ENCODE measurements at regions not wholly inside any gene's neighbourhood (a gene's known extent, or its start where the extent isn't known, plus 50 kb on each side); places are given as distances from the start of the nearest gene placed in this dataset.

- no peak for DNase-seq
Measured at GRCh38 chr19:28971049-28971448, 241.9 kb downstream of the UQCRFS1 start.

DNA sequence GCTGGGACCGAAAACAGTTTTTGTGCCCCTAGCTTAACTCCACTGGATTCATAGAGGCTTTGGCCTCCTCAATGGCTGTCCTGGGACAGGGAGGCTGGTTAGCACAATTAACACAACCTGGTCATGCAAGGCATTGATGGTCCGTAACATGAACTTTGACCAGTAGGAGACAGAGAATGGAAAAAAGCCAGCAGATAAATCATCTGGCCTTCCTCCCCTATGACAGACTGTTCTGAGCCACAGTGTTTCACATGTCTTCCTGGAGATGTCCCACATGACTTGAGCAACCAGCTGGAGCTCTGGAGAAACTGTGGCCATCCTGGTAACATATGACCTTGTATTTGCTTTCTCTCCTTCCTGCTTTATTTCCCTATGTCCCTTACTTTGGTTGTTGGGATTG is 244.2 kb downstream of the UQCRFS1 start:
- no peak for DNase-seq

GRCh38 chr19:28966737-28967399 is 246.1 kb downstream of the UQCRFS1 start:
- no peak for DNase-seq

DNA sequence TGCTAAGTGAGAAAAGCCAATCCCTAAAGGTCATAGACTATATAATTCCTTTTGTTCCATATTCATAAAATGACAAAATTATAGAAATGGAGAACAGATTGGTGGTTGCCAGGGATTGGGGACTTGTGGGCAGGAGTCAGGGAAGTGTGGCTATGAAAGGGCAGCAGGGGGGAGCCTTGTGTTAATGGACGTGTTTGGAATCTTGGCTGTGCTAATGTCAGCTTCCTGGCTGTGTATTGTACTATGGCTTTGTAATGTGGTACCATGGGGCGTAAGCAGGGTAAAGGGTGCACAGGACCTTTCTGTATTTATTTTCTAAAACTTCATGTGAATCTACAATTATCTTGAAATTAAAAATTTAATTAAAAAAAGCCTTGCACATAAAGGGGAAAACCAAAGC is 248.5 kb downstream of the UQCRFS1 start:
- no peak for DNase-seq

DNA sequence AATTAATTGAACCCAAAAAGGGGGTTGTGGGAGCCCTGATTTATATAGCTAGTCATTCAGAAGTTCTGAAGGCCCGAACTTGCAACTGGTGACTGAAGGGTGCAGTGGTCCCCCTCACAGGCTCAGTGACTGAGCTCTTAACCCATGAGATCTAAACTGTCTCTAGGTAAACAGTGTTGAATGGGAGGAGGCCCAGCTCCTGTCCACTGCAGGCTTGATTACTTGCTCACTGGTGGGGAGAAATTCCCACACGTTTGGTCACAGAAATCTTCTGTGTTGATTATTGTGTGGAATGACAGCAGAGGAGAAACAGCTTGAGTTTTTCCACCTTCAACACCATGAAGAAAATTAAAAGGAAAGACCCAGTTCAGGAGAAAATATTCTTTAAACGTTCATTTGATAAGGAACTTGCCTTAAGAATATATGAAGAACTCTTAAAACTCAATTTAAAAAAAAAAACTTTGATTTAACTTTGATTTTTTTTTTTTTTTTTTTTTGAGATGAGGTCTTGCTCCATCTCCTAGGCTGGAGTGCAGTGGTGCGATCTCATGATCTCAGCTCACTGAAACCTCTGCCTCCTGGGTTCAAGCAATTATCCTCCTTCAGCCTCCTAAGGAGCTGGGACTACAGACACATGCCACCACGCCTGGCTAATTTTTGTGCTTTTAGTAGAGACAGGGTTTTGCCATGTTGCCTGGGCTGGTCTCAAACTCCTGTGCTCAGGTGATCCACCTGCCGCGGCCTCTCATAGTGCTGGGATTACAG is 249.3 kb downstream of the UQCRFS1 start:
- no peak for DNase-seq

GRCh38 chr19:28961772-28962500 is 251.0 kb downstream of the UQCRFS1 start:
- no peak for DNase-seq

DNA sequence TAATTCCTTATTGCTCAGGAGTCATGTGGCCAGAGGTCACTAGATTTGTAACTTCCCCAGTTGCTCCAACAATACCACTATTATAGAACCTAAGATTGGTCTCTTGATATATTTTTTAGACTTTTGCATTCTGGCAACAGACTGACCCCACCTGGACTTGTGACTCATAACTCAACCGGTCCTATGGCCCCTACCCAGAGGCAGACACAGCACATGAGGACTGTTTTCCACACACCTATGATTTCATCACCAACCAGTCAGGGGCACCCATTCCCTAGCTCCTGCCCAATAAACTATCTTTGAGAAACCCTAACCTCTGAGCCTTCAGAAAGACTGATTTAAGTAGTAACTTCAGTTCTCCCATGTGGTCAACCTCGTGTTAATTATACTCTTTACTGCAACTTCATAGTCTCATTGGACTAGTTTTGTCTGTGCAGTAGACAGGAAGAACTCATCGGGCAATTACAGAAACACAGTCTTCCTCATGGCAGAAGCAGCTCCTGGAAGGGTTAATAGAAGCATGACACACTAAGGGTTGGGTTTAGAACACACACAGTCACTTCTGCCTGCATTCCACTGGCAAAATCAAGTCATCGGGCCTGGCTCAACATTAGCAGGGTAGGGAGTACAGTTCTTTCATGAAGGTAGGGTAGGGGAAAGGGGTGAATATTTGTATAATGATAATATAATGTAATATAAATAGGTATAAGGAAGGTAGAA is 251.8 kb downstream of the UQCRFS1 start:
- DNase-seq, result no peak

DNA sequence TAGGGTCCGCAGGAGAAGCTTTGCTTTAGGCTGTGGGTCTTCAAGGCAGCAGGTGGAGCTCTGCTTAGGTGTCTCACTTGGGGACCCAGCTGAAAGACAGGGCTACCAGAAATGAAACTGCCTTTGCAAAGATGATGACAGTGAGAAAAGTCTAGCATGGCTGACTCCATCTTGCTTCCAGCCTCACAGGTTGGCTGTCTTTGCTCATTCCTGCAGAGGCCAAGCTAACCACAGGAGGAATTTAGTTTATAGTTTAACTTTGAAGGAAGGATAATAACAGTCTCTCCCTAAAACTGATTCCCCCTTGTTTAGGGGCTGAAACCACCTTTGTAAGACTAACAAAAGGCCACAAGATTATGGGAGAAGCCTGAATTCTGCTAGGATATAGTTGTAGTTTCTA is 252.4 kb downstream of the UQCRFS1 start:
- no peak for DNase-seq

DNA sequence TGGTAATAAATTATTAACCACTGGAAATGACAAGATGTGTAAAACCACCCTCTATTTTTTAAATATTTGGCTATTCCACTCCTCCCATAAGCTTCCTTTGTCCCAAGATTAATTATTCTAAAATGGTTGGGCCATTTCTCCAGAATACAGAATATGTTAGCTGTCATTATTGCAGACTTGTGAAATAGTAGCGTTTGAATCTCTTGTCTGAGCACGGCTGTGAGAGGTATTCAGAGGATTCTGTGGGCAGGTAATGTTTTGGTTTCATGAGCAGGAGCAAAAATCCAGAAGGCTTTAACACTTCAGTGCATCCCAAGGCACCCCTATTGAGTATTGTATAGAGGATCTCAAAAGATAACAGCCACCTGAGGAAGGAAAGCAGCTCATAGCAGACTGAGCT is 256.0 kb downstream of the UQCRFS1 start:
- no peak for DNase-seq

DNA sequence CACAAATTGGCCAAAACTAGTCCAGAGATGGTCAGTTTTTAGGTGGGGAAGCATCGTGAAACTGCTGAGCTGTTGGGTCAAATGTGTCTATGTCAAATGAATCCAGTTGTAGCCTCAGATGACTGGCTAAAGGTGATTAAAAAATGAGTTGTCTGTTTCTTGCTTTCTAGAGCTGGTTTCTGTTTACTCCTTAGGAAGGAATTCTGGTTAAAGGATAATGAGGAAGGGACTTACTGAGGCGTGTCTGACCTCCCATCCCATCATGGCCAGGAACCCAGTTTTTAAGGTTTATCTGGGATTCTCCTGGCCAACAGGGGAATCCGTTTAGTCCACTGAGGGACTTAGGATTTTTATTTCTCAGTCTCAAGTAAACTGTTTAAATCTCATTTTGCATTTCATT is 256.5 kb downstream of the UQCRFS1 start:
- no peak for DNase-seq

DNA sequence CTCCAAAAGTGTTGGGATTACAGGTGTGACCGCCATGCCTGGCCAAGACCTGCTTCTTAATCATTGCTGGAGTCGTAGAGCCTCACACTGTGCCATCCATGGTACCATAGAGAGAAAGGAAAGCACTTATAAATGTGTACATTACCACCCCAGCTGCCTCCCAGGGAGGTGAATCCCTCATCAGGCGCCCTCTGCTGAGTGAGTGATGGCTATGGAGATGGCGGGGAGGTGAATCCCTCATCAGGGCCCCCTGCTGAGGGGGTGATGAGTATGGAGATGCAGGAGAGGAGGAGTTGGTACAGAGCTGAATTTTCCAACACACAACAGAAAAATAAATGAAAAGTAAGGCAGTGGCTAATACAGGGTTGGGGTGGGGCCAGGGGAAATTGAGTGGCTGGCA is 263.4 kb downstream of the UQCRFS1 start:
- no peak for DNase-seq

DNA sequence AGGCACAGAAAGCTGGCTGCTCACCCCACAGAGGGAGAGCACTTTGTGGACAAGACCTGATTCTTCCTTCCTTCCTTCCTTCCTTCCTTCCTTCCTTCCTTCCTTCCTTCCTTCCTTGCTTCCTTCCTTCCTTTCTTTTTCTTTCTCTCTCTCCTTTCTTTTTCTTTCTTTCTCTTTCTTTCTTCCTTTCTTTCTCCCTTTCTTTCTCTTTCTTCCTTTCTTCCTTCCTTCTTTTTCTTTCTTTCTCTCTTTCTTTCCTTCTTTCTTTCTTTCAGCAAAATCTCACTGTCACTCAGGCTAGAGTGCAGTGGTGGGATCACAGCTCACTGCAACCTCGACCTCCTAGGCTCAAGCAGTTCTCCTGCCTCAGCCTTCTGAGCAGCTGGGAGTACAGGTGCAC is 263.9 kb downstream of the UQCRFS1 start:
- no peak for DNase-seq

- DNase-seq, result no peak
Measured at GRCh38 chr19:28948566-28948965, 264.4 kb downstream of the UQCRFS1 start.

DNA sequence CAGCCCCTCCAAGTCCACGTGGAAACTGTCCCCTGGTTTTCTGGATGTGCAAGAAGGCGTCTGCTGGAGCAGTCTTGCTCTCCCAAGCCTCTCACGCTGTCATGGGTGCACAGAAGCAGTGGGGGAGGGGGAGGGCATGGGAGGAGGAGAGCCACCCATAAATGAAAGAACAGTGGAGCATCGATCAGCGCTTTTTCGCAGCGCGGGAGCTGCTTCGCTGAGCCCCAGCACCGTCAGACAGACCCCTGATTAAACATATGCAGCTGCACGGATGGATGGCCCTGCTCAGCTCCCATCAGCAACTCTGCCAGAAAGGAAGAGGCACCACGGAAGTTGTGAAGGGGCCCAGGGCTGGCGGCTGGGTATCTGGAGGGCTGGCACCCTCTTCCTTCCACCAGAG is 264.9 kb downstream of the UQCRFS1 start:
- no peak for DNase-seq

DNA sequence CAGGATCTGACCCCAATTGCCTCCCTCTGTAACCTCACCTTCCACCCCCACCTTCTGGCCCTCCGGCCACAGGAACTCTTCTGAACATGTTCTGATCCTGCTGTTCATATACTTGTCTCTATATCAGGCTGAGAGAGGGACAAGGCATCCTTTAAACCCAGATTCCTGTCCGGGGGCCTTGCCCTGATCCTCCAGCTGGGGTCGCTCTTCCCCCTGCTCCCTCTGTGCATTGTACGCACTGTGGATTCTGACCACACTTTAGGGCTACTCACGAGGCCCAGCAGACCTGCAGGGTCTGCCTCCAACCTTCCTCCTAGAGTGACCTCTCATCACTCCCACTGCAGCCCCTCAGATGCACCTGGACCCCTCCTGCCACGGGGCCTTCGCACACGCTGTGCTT is 269.3 kb downstream of the UQCRFS1 start:
- DNase-seq, result no peak

- DNase-seq, result no peak
Measured at GRCh38 chr19:28941833-28942232, 271.1 kb downstream of the UQCRFS1 start.

- DNase-seq, result no peak
Measured at GRCh38 chr19:28940751-28941500, 272.0 kb downstream of the UQCRFS1 start.

GRCh38 chr19:28939236-28939635 is 273.7 kb downstream of the UQCRFS1 start:
- DNase-seq, result no peak

DNA sequence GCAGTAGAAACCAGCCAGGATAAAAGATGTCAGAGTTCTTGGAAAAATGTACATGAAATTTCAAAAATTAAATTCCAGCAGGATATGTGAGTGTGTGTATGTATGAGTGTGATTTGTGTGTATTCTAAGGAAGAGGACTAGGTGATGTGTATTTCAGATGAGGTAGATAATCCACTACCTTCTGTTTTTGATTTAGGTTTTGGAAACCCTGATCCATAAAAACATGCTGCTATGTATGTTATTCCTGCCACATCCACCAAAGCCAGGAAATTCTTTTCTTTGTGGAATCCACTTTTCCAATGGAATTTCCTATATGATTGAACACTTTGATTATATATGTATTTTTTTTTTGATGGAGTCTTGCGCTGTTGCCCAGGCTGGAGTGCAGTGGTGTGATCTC is 276.9 kb downstream of the UQCRFS1 start:
- DNase-seq, result no peak

GRCh38 chr19:28934631-28935030 is 278.3 kb downstream of the UQCRFS1 start:
- DNase-seq, result no peak

DNA sequence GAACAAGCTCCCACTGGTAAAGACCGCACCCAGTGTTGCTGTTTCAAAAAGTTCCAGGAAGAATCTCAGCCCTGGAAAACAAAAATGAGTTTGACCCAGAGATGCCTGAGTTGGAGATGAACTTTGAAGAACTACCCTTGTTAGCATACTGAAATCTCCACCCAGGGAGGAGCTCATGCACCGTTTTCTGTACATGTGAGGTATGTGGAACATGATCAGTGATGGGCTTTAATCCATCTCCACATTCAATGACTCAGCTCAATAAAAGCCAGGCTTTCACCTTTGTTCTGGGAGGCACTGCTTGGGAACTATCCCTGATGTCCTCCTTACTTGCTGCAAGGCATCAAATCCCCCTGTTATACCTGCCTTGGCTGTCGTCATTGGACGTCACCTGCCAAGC is 279.9 kb downstream of the UQCRFS1 start:
- no peak for DNase-seq

GRCh38 chr19:28932446-28932845 is 280.5 kb downstream of the UQCRFS1 start:
- no peak for DNase-seq

- no peak for DNase-seq
Measured at GRCh38 chr19:28929006-28929405, 283.9 kb downstream of the UQCRFS1 start.
